ENCODE measurements at regions not wholly inside any gene's neighbourhood (a gene's known extent, or its start where the extent isn't known, plus 50 kb on each side); places are given as distances from the start of the nearest gene placed in this dataset.

DNA sequence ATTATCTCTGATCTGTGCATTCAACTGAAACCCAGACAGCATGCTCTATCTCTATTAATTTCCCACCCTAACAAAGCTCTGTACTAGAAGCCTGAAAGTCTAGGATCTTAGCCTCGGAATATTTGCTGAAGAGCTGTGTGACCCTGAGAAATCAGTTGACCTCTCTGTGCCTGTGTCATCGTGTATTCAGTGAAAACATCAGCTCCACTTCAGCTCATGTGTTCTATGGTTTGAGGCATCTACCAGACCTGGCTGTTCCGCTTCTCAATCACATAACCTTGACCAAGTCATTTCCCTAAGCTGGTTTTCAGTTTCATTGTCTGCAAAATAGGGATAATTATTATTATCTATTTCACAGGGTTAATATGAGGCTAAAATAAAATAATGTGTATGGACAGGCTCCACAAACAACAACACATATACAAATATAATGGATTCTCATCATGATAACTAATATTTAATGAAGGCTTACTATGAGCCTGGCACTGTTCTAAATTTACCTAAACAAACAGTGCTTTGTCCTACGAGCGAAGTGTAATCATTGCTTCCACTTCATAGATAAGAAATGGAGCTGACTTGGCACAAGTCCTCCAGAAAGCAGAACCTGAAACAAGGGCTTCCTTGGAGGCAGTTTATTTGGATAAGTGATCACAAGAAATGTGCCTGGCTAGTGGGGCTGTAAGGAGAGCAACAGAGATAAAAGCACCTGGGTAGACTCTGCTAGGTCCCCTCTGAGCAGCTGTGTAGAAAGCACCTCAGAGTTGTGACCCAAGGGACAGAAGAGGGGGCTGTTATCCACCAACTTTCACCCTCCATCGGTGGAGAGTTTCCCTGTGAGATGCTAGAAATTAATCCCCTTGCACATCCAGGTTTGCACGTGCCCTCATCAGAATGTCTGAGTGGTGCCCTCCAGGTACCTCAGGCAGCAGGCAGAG lies 356.9 kb downstream of the RAB28 start:
- no peak for TF ChIP-seq EP300 (IDR thresholded peaks at IDR 0.05)
- no peak for TF ChIP-seq CTCF (IDR thresholded peaks at IDR 0.05)
- no peak for TF ChIP-seq POLR2A (IDR thresholded peaks at IDR 0.05)

Measured in tibial nerve (tissue), 4 donors.